SK-N-SH treated with all-trans-retinoic acid at 6 μM for 48 hours (cell line): ENCODE measurements at regions not wholly inside any gene's neighbourhood (a gene's known extent, or its start where the extent isn't known, plus 50 kb on each side); places are given as distances from the start of the nearest gene placed in this dataset.

Source experiments
- ARNTL ChIP-seq: fragments of 450-650 bp; formaldehyde crosslinking; IDR thresholded peaks from 2 replicates; pipeline ENCODE4 v1.5.0; 2020; ENCODE audit warnings: low read depth, mild to moderate bottlenecking, moderate library complexity, borderline replicate concordance
- BACH2 ChIP-seq: fragments of 250-450 bp; sonication (Bioruptor Pico); IDR thresholded peaks from 2 replicates; pipeline ENCODE4 v1.9.0; 2021; ENCODE audit warnings: mild to moderate bottlenecking, borderline replicate concordance
- ESRRG ChIP-seq: fragments of 250-450 bp; sonication (Bioruptor Pico); IDR thresholded peaks from 2 replicates; pipeline ENCODE4 v1.6.1; 2021; ENCODE audit warnings: mild to moderate bottlenecking
- GLIS3 ChIP-seq: fragments of 250-450 bp; sonication (Bioruptor Pico); IDR thresholded peaks from 2 replicates; pipeline ENCODE4 v1.5.0; 2020; ENCODE audit warnings: mild to moderate bottlenecking, moderate library complexity
- ISL1 ChIP-seq: fragments of 250-450 bp; sonication (Bioruptor Pico); IDR thresholded peaks from 2 replicates; pipeline ENCODE4 v2.1.2; 2022; ENCODE audit warnings: mild to moderate bottlenecking, moderate library complexity
- RARB ChIP-seq: fragments of 250-450 bp; sonication (Bioruptor Pico); IDR thresholded peaks from 2 replicates; pipeline ENCODE4 v1.8.0; 2021; ENCODE audit warnings: mild to moderate bottlenecking, moderate library complexity
- SNAI2 ChIP-seq: fragments of 250-450 bp; sonication (Bioruptor Pico); IDR thresholded peaks from 2 replicates; pipeline ENCODE4 v1.5.0; 2020; ENCODE audit warnings: mild to moderate bottlenecking, moderate library complexity
- TCF4 ChIP-seq: fragments of 250-450 bp; sonication (Bioruptor Pico); IDR thresholded peaks from 2 replicates; pipeline ENCODE4 v1.8.0; 2021; ENCODE audit warnings: mild to moderate bottlenecking, moderate library complexity, borderline replicate concordance
- TOX ChIP-seq: fragments of 250-450 bp; sonication (Bioruptor Pico); IDR thresholded peaks from 2 replicates; pipeline ENCODE4 v1.8.0; 2021; ENCODE audit warnings: mild to moderate bottlenecking, moderate library complexity, borderline replicate concordance
- ZC3H10 ChIP-seq: fragments of 250-450 bp; sonication (Bioruptor Pico); IDR thresholded peaks from 2 replicates; pipeline ENCODE4 v1.5.1; 2021; ENCODE audit warnings: mild to moderate bottlenecking, moderate library complexity
- ZFP30 ChIP-seq: fragments of 450-650 bp; formaldehyde crosslinking; IDR thresholded peaks from 2 replicates; pipeline ENCODE4 v1.5.0; 2022; ENCODE audit warnings: mild to moderate bottlenecking, moderate library complexity
- ZNF70 ChIP-seq: fragments of 450-650 bp; formaldehyde crosslinking; IDR thresholded peaks from 2 replicates; pipeline ENCODE4 v1.5.0; 2020; ENCODE audit warnings: mild to moderate bottlenecking, moderate library complexity
- TF ChIP-seq, protein P1 (sequence below): fragments of 250-450 bp; sonication (Bioruptor Pico); IDR thresholded peaks from 2 replicates; pipeline ENCODE4 v1.8.0; 2020; ENCODE audit warnings: mild to moderate bottlenecking, moderate library complexity, borderline replicate concordance
- TF ChIP-seq, protein P2 (sequence below): fragments of 250-450 bp; sonication (Bioruptor Pico); IDR thresholded peaks from 2 replicates; pipeline ENCODE4 v1.8.0; 2021; ENCODE audit warnings: low read depth, mild to moderate bottlenecking, moderate library complexity, borderline replicate concordance

DNA sequence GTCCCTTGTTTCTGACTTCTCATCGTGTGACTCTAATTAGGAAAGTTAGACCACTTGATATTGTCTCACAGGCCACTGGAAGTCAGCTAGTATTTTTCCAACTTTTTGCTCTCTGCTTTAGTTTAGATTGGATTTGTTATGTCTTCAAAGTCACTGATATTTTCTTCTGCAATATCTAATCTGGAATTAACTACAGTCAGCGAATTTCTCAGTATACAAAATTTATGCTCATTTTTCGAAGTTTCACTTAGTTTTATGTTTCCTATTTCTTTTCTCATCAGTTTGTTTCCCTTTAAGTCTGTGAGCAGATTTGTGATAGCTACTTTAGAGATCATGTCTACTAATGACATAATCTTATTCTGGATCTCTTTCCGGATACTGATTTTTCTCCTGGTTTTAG lies 1027.2 kb upstream of the CNTN5 start:
- TF ChIP-seq ESRRG (CRISPR knock-in tag) (no peak), ZC3H10 (CRISPR knock-in tag) (no peak), BACH2 (CRISPR knock-in tag) (no peak), ZNF70 (CRISPR knock-in tag) (no peak), ARNTL (no peak), TCF4 (no peak), RARB (CRISPR knock-in tag) (no peak), SNAI2 (CRISPR knock-in tag) (no peak), GLIS3 (no peak), TOX (CRISPR knock-in tag) (no peak), ISL1 (CRISPR knock-in tag) (no peak), ZFP30 (CRISPR knock-in tag) (no peak)
- TF ChIP-seq, protein P1, sequence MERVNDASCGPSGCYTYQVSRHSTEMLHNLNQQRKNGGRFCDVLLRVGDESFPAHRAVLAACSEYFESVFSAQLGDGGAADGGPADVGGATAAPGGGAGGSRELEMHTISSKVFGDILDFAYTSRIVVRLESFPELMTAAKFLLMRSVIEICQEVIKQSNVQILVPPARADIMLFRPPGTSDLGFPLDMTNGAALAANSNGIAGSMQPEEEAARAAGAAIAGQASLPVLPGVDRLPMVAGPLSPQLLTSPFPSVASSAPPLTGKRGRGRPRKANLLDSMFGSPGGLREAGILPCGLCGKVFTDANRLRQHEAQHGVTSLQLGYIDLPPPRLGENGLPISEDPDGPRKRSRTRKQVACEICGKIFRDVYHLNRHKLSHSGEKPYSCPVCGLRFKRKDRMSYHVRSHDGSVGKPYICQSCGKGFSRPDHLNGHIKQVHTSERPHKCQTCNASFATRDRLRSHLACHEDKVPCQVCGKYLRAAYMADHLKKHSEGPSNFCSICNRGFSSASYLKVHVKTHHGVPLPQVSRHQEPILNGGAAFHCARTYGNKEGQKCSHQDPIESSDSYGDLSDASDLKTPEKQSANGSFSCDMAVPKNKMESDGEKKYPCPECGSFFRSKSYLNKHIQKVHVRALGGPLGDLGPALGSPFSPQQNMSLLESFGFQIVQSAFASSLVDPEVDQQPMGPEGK (CRISPR knock-in tag): no peak
- TF ChIP-seq, protein P2, sequence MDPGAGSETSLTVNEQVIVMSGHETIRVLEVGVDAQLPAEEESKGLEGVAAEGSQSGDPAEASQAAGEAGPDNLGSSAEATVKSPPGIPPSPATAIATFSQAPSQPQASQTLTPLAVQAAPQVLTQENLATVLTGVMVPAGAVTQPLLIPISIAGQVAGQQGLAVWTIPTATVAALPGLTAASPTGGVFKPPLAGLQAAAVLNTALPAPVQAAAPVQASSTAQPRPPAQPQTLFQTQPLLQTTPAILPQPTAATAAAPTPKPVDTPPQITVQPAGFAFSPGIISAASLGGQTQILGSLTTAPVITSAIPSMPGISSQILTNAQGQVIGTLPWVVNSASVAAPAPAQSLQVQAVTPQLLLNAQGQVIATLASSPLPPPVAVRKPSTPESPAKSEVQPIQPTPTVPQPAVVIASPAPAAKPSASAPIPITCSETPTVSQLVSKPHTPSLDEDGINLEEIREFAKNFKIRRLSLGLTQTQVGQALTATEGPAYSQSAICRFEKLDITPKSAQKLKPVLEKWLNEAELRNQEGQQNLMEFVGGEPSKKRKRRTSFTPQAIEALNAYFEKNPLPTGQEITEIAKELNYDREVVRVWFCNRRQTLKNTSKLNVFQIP (CRISPR knock-in tag): no peak
